ENCODE measurements at regions not wholly inside any gene's neighbourhood (a gene's known extent, or its start where the extent isn't known, plus 50 kb on each side); places are given as distances from the start of the nearest gene placed in this dataset.
"Not testable (repeated sequence)": the region's sequence is repeated elsewhere in the genome, so short reads cannot be mapped to it uniquely, and the experiment has no call there.

DNA sequence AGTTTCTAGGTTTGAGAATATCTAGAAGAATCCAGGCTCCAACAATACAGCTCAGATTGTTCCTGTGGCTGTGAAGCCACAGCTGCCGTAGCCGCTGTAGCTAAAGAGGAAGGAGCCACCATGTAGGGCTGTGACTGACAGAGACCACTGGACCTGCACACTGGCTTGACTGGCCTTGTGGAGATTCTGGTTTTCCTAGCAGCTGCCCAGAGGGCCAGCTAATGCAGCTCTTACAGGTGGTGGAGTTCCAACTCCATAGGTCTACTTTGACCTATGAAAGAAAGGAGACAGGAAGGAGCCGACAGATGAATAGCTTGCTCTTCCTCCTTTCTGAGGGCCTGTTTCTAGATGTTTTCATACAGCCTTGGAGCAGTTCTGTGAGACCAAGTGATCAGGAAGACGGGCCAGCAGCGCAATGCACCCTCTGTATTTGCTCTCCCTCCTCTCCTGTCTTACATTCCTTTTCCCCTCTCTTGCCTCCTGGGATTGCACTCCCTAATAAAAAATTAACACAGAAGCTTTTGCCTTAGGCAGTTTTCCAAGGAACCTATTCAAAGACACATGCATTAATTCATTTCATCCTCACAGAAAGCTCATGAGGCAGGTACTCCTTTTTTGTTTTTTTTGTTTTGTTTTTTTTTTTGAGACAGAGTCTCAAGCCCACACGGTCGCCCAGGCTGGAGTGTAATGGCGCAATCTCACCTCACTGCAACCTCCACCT lies 51.8 kb upstream of the MYB start:
- DNase-seq (ENCODE audit: low read depth) = no peak

DNA sequence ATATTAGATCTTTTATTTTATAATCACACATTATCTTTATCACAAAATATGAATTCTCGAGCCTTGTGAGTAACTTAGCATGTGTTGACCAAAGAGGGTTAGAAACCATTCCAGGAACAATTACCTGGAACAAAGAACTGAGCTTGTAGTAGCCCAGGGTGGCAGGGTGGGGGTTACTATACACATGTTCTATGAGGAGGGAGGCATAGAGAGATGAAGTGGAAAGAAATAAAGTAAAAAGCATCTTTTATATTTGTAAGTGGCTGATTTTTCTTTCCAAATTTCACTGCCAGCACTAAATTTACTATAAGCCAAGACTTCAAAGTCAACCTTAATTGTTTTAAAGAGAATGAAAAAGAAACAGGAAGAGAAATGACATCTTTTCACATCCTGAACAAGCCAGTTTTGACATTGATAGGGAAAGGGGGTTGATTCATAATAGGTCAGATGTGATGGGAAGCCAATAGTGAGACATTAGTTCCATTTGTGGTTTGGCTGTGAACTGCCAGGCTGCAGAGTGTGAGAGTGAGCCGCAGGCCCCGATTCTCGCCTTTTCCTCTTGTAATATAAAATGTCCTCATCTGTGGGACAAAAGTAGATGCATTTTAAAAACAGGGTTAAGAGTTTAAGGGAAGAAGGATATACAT lies 52.7 kb upstream of the MYB start:
- DNase-seq (ENCODE audit: low read depth) = no peak

DNA sequence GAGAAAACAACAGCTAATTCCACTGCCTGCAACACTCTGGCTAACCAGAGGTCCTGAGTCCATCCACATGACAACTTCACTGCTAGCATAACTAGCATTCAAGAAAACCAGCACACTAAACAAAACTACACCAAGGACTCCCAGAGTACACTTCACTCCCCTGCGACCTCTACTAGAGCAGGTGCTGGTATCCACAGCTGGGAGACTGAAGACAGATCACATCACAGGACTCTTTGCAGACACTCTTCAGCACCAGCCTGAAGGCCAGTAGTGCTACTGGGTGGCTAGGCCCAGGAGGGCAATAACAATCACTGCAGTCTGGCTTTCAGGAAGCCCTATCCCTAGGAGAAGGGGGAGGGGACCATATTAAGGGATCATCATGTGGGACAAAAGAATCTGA lies 54.4 kb upstream of the MYB start:
- no peak for DNase-seq (ENCODE audit: low read depth)

DNA sequence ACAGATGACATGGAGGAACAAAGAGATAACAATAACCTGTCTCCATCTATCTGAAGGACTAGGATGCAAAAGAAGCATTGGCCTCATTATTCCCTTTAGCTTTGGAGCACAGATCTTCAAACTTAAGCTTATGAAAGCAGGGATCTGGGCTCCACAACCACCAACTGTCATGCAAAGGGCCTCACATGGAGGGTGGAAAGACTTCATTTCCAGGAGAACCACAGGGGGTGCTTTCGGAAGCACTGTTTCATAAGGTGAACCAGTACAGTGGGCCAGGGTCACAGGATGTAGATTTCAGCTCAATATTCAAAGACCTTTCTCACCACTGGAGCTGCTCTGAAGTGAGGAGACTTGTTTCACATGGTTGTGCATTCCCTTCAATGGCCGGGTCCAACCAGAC lies 55.1 kb upstream of the MYB start:
- DNase-seq (ENCODE audit: low read depth) = no peak

DNA sequence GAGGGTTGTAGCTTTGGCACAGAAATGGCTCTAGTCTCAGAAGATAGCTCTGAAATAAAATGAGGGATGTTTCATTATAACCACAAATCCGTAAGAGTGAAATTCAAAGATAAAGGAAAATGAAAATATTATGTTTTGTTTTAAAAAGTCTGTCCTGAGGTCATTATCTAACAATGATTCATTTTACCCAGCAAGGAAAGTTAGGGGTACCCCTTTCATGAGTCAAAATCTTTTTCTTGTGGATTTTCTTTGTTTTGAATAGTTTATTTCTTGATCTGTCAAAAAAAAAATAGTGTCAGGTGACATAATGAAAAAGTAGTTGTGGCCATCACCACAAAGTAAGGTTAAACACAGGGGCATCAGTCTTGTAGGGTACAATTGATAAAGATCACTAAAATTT lies 59.7 kb upstream of the MYB start:
- no peak for DNase-seq (ENCODE audit: low read depth)

DNA sequence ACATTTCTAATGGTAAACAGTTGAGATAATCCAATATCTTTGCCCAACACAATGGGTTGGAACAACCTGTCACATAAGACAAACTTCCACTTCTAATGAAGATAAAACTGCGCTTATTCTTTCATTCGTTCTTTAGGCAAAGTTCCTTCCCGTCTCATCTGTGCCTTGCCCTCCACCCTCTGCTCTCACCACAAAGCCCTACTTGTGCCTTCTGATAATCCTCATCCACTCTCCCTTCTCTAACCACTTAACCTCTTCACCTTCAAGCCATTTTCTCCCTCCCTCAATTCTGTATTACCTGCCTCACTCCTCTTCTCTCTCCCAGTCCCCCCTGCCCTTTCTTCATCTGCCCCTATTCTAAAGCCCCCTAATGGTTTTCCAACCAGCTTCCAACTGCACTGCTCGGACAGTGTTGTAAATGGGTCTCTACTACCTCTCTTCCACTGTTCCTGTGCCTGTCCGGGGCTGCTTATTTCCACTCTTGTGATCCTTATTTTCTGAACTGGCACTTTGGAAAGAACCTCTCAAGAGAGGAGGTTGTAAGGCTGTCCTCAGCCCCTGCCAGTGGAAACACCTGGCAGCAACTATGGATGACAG lies 62.9 kb upstream of the MYB start:
- DNase-seq (ENCODE audit: low read depth) = no peak

DNA sequence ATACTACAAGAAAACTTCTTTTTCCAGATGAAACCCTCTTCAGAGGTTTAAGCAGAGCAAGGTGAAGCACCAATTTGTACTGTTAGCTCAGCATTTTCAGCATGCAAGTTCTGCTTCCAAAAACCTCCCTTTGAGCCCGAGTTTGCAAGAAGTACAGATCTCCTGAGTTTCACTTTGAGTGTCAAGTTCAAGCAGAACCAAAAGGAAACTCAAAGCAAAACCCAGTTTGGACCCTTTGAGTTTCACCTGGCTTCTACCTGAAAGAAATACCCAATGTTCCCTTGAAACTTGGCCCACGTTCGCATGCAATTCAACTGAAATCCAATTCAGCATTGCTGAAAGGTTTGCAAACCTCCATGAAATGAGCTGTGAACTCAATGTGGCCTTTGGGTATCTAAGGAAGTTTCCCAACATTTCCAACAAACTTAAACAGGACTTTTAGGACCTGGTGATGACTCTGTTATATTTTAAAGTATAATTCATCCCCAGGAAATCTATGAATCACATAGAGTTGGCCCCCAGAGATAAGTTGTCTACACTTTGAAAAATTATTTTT lies 62.9 kb upstream of the HBS1L start:
- DNase-seq (ENCODE audit: low read depth) = no peak

DNA sequence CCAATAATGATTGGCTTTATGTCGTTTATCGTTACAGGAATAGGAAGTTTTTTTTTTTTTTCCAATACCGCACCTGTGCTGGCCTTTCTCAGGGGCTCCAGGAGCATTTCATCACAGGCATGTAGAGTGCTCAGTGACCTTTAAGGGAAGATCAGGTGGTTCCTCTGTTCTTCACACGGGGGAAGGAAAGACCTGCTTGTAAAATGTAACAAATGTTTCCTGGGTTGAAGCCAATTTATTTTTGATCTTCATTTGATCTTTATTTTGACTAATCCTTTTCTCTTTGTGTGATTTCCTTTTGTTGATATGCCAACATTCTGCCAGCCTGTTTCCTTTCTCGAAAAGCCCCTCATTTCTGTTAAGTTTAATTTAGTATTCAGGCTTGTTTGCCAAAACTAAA lies 61.9 kb upstream of the HBS1L start:
- DNase-seq (ENCODE audit: low read depth) = no peak

DNA sequence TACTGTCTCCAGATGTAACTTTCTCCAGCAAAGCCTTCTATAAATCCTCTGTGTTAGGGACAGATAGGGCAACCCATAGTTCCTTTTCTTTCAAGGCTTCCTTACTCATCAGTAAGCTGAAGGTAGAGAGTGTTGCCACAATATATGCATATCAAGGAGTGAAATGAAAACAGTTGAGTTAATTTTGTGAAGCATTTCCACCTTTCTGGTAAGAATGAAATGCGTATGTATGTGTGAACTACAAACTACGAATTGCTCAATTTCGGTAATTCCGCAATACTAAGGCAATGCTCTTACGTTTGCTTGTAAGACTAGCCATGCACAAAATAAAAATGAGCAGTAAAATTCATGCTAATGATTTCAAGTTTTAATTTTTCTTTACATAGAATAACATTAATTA lies 61.2 kb upstream of the HBS1L start:
- DNase-seq (ENCODE audit: low read depth) = peak; percentile 1

DNA sequence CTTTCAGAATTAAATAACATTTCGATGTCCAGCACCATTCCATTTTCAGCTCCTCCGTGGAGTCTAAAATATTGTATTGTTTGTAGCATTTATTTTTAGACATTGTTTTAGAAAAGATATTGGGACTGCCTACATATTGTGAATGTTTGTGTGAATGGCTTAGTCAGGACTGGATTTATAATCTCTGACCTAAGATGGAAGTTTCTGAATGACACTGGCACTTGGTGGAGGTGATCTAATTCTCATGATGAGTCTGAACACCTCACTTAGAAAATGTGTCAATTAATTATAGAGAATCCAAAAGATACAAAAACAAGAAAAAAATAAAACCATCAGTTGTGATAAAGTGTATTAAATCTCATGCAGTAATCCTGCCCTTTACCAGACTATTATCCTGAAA lies 60.8 kb upstream of the HBS1L start:
- no peak for DNase-seq (ENCODE audit: low read depth)

DNA sequence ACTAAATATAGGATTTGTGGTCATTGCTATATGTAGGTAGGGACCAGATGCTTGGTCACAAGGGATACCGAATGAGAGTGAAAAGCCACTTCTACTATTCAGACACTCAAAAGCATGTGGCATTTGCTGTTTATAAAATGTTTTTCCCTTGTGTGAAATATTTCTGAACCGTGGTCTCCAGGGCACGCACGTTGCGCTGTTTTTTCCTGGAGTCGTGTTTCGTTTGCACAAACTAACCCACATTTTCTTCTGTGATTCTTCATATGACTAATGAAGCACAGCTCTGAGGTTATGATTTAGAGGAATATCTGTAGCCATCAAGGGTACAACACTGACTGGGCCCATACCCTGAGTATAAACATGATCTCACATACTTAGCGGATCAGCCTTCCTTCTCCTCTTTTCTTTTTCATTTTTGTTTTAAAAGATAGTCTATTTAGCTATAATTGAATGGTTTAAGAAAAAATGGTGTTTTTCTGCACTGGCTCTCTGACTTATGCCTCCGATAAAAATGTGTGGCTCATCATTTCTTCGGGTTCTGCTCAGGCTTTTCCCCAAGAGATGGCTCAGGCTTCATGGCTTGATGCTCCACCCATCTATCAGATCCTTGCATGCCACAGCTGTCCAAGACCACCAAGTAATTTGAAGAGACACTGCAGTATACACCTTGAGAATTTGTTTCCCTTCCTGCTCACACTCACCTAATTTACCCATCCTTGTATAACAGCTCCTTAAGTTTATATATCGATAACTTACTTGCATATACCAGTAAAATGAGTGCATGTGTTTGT lies 59.9 kb upstream of the HBS1L start:
- DNase-seq (ENCODE audit: low read depth) = no peak

DNA sequence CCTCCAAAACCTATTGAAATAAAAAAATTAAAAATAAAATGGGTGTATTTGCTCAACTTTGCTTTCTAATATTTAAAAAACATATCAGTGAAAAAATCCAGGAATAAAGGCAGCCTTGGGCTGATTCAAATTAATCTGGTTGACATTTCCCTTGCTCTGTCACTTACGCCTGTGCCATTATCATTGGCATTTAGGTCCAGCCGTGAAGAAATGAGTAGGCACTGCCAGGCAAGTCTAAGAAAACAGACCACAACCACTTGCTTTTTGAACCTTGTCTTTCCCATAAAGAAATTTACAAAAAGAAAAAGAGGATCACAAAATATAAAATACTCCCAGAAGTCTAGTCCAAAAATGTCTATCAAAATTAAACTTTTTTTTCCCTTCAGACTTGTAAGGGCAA lies 59.2 kb upstream of the HBS1L start:
- DNase-seq (ENCODE audit: low read depth) = no peak

DNA sequence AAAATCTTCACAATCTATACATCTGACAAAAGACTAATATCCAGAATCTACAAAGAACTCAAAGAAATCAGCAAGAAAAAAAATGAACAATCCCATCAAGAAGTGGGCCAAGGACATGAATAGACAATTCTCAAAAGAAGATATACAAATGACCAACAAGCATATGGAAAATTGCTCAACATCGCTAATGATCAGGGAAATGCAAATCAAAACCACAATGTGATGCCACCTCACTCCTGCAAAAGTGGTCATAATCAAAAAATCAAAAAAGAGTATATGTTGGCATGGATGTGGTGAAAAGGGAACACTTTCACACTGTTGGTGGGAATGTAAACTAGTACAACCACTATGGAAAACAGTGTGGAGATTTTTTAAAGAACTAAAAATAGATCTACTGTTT lies 58.3 kb upstream of the HBS1L start:
- not testable (repeated sequence) for DNase-seq (ENCODE audit: low read depth)

DNA sequence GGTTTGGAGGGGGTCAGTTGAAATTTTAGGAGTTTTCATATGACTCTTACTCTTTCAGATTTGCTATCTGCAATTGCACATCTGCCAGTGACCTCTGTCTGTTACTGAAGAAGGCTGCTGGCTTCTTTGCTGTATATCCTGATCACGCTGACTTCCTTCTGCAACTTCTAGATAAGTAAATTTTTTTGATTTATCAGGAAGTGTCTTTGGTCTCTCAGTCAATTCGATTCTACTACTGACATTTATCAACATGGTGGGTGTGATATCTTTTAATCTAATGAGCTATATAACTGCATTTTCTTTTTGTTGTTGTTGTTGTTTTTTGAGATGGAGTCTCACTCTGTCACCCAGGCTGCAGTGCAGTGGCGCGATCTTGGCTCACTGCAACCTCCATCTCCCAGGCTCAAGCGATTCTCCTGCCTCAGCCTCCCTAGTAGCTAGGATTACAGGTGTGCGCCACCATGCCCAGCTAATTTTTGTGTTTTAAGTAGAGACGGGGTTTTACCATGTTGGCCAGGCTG lies 55.7 kb upstream of the HBS1L start:
- not testable (repeated sequence) for DNase-seq (ENCODE audit: low read depth)

DNA sequence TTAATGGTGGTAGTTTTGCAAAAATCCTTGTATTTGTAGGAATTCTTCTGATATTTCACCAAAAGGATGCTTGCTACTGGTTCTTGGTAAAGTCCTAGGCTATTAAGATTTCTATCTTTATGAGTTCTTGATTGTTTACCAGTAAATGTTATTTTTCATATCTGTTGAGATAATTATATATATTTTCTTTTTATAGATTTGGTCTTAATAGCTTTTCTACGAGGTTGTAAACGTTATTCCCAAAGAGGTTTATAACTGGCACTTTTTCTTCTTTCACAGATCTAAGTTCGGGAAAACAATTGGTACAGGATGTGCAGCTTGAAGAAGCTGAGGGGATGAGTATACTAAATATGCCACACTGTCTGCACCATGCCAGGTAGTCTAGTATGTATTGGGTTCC lies 55.1 kb upstream of the HBS1L start:
- DNase-seq (ENCODE audit: low read depth) = no peak

DNA sequence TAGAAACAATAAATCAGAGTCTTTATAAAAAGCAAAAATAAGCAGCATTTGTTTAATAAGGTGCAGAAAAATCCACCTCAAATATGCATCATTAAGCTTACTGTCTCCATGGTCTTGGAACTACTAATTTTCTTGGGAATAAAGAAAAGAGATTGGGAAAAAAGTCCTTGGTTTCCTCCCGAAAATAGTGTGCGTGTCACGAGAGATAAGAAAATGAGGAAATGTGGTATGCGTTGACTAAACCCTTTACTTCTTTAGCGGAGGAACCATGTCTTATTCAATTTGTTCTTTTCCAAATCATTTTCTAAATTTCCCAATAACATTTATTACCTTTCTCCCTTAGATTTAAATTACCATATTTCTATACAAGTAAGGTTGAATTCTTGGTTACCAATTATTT lies 54.1 kb upstream of the HBS1L start:
- no peak for DNase-seq (ENCODE audit: low read depth)

DNA sequence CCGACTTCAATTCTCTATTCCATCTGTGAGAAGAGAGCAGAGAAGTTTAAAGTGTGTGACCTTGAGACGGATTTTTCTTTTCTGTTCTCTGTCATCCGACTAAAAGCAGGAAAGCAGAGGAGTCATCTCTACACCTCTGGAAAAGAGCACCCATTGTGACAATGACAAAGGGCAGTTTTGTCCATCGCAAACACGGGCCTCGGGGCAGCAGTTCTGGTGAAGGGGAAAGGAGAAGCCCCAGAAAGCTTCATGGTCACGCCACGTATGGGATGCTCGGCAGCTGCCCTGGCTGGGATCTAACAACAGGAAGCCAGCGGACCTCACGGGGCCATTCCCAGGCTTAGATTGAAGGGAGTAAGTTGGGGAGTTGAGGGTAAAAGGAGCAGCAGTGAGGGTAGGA lies 52.0 kb upstream of the HBS1L start:
- no peak for DNase-seq (ENCODE audit: low read depth)

DNA sequence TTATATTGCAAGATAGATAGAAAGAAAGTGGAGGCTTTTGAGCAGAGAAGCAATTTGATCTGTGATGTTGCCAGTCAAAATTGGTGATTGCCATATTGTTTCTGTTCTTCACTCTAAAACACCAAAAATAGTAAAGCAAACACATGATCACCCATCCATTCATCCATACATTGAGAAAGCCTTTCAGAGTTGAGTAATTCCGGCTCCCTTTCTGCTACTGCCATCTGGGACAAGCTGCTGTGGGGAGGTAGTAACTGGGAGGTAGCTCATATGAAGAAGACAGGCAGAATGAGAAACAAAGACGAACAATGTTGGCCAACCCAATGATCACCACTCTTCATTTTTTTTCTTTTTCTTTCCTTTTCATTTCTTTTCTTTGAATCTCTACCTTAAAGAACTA lies 51.1 kb upstream of the HBS1L start:
- DNase-seq (ENCODE audit: low read depth) = no peak

DNA sequence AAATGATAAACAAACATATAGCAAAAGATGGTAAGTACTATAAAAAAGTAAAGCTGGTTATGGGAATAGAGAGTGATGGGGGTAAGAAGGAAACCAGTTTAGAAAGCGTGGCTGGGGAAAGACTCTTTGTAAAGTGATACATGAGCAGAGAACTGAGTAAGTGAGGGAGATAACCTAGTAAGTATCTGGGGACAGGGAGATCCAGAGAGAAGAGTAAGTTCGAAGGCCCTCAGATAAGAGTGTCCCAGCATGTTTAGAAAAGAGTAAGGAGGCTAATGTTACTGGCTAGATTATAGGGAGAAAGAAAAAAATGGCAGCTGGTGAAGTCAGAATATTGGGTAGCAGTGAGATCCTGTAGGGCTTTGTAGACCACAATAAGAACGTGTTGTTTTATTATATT lies 50.7 kb upstream of the HBS1L start:
- no peak for DNase-seq (ENCODE audit: low read depth)

All from iris pigment epithelial cell (primary cell).